GM18520 (cell line): ENCODE measurements at regions not wholly inside any gene's neighbourhood (a gene's known extent, or its start where the extent isn't known, plus 50 kb on each side); places are given as distances from the start of the nearest gene placed in this dataset.
"Not testable (repeated sequence)": the region's sequence is repeated elsewhere in the genome, so short reads cannot be mapped to it uniquely, and the experiment has no call there.

Source experiments
- ATAC-seq: cut with Tn5 transposase; IDR thresholded peaks from one replicate; pipeline ENCODE4 v1.9.1; 2021; ENCODE audit not compliant: unreplicated experiment

- ATAC-seq: no peak
Observed at GRCh38 chr21:35615325-35615724, 445.0 kb downstream of the SETD4 start.

- ATAC-seq: no peak
Observed at GRCh38 chr21:35614396-35614921, 445.9 kb downstream of the SETD4 start.

GRCh38 chr21:35611708-35612132, 448.6 kb downstream of the SETD4 start:
- ATAC-seq: no peak

- ATAC-seq: no peak
Observed at GRCh38 chr21:35609263-35609662, 451.1 kb downstream of the SETD4 start.

GRCh38 chr21:35607406-35607805, 452.9 kb downstream of the SETD4 start:
- no peak for ATAC-seq

- ATAC-seq: no peak
Observed at GRCh38 chr21:35606578-35606977, 453.7 kb downstream of the SETD4 start.

GRCh38 chr21:35606146-35606545, 454.2 kb downstream of the SETD4 start:
- no peak for ATAC-seq

DNA sequence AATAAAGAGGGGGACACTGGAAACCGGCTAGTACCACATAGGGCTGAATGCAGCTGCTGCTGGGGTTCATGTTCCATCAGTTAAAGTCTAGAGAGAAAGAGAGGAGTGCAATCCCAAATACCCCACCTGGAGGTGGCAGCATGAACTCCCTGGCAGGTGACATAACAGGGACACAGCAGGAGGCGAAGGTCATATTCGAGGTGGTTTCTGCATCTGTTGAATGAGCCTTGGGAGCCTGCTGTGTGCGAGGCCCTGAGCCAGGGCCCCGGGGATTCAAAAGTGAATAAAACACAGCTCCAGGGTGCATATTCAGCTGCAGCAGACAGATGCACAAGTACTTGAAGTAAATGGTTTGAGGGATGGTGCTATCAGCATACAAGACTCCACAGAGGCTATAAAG, 456.8 kb downstream of the SETD4 start:
- ATAC-seq: no peak

DNA sequence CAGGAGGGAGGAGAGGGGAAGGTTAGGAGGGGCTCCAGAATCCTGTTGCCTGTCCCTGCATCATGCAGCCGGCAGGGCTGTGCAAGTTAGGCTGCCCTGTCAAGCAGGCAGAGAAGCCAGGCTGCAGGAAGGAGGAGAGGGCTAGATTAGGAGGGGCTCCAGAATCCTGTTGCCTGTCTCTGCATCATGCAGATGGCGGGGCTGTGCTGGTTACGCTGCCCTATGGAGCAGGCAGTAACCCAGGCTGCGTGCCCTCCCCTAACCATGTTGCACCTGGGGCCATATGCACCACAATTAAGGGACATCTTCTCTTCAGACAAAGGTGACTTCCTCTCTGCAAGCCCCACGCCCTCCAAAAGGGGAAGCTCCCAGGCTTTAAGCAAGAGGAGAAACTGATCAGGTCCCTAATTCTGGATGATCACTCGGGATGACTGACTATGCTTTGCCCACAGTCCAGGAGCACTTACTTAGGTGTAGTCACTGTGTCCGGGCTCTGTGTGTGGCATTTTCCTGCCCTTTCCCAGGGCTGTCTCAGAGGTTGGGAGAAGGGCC, 457.4 kb downstream of the SETD4 start:
- no peak for ATAC-seq

DNA sequence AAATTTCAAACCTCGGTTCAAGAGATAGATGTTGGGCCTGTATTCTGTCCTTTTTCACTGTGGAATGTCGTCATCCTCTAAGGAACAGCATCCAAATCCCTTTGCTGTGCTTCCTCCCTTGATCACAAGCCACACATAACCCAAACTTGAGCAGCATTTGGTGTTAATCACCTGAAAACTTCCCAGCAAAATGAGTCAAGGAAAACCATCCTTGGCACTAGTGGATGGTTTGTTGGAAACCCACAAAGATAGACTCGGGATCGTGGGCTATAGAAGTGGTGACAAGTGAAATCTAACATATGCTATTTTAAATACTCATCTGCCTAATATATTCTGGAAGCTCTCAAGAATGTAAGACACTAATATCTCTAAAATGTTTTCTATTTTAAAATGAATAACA, 459.1 kb downstream of the SETD4 start:
- no peak for ATAC-seq

- ATAC-seq: no peak
Observed at GRCh38 chr21:35599164-35599563, 461.2 kb downstream of the SETD4 start.

DNA sequence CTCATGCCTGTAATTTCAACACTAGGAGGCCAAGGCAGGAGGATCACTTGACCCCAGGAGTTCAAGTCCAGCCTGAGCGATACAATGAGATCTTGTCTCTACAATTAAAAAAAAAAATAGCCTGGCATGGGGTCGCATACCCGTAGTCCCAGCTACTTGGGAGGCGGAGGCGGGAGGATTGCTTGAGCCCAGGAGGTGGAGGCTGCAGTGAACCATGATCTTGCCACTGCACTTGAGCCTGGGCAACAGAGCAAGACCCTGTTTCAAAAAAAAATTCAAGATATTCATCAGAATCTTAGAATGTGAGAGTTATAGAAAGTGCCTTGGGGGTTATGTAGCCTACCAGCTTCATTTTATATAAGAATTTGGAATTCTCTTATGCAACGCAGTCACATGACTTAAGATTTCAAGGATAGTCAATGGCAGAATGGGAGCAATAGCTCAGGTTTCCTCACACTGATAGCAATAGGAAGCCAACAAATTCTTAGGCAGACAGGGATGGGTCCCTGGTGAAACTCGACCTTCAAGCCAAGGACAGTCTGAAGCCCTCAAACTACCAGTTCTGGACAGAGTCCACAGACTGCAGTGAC, 462.5 kb downstream of the SETD4 start:
- no peak for ATAC-seq

GRCh38 chr21:35594905-35595304, 465.4 kb downstream of the SETD4 start:
- ATAC-seq: no peak

- no peak for ATAC-seq
Observed at GRCh38 chr21:35593000-35593502, 467.3 kb downstream of the SETD4 start.

GRCh38 chr21:35590284-35590683, 470.0 kb downstream of the SETD4 start:
- not testable (repeated sequence) for ATAC-seq

- ATAC-seq: no peak
Observed at GRCh38 chr21:35587841-35588380, 472.4 kb downstream of the SETD4 start.

DNA sequence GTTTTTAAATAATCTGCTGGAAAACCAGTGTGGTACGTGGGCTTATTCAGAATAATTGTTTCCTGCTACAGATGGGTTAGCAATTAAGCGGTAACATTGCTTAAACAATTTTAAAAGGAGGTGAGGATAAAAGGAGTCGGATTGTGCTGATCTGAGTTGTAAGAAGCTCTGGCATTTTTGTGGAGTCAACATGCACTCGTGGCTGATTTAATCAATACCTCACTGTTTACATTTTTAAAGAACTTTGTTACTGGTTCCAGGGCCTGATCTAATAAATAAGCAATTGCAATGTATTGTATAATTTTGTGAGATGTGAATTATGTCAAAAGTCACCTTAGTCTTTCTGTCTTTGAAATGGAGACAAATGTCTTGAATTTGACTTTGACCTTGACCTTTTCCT, 474.0 kb downstream of the SETD4 start:
- ATAC-seq: no peak

GRCh38 chr21:35585878-35586277, 474.4 kb downstream of the SETD4 start:
- no peak for ATAC-seq

- no peak for ATAC-seq
Observed at GRCh38 chr21:35585155-35585554, 475.2 kb downstream of the SETD4 start.

GRCh38 chr21:35583566-35584216, 476.6 kb downstream of the SETD4 start:
- ATAC-seq: no peak

- ATAC-seq: no peak
Observed at GRCh38 chr21:35582731-35583130, 477.6 kb downstream of the SETD4 start.

DNA sequence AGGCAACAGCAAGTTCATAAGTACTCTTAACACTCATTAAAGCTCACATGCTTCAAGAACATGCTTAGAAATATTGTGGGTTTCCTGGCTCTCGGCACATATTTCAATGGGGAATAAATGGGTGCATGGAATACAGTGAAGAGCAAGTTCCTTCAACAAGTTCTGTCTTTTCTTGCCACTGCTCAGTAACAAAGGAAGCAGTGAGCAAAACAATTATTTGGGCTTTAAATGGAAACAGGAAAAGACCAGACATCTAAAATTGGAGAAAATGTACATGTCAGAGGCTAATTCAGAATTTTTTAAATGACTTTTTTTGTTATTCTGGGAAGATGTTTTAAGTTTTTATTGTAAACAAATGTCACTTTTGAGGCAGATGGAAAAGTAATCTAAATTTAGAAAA, 478.7 kb downstream of the SETD4 start:
- no peak for ATAC-seq
